Upper lobe of left lung (tissue), 4 donors: ENCODE measurements at regions not wholly inside any gene's neighbourhood (a gene's known extent, or its start where the extent isn't known, plus 50 kb on each side); places are given as distances from the start of the nearest gene placed in this dataset.

Source experiments
- CTCF ChIP-seq, 6 experiments: fragments of 450-650 bp in 4 of 6; fragments of 200-600 bp in 2 of 6; sonication (generic) in 2 of 6; IDR thresholded peaks; one replicate each; pipeline ENCODE4 v1.5.1; 2016 to 2019; ENCODE audit warnings: antibody characterized with exemption in 6 of 6
- EP300 ChIP-seq, 4 donors: sonication (generic); formaldehyde crosslinking; IDR thresholded peaks; one replicate each; pipeline ENCODE4 v1.5.1; 2017; ENCODE audit warnings: antibody characterized with exemption in 4 of 4, control low read depth in 2 of 4

- TF ChIP-seq CTCF (IDR thresholded peaks at IDR 0.05) (no peak), EP300 (IDR thresholded peaks at IDR 0.05) (no peak)
These were observed 1000.3 kb downstream of the BRD1 start for GRCh38 chr22:48827268-48827846.
